HepG2 (cell line): ENCODE measurements at regions not wholly inside any gene's neighbourhood (a gene's known extent, or its start where the extent isn't known, plus 50 kb on each side); places are given as distances from the start of the nearest gene placed in this dataset.

Source experiments
- ATAC-seq: fragments of 200-7000 bp; cut with Tn5 transposase; 3 replicates; pipeline ENCODE4 v1.9.1; 2020; ENCODE audit warnings: mild to moderate bottlenecking, moderate library complexity
- BruUV-seq: library from RNA; stranded (reverse); fragments of 400-500 nt; replicated peaks from 2 replicates; lab custom pipeline; 2021; lab: Mats Ljungman, UMichigan
- CTCF ChIA-PET: fragments of 300-600 bp; formaldehyde crosslinking; extraction: SDS; loops from one replicate; lab custom pipeline; 2021; ENCODE audit warnings: low total read pairs, inconsistent platforms, low intra/inter-chr PET ratio; lab: Yijun Ruan, JAX
- POLR2A ChIA-PET: fragments of 350-600 bp; sonication (Branson Sonifier 250); formaldehyde crosslinking; loops from one replicate; lab custom pipeline; 2020; ENCODE audit warnings: antibody characterized with exemption, inconsistent platforms; lab: Yijun Ruan, JAX
- DNase-seq: peaks from one replicate; pipeline ENCODE4 v3.0.0-alpha.2; 2015; ENCODE audit warnings: low spot score
- FAIRE-seq: peaks from 3 replicates; lab custom pipeline; 2011; peaks lifted over from hg19 to GRCh38; lab: Jason Lieb, UNC
- H2AFZ ChIP-seq: one replicate; pipeline ENCODE4 v1.6.1; 2011; ENCODE audit warnings: low read length, inconsistent platforms
- H3K27ac ChIP-seq: fragments of 300-600 bp; 3 replicates; pipeline ENCODE4 v1.8.0; 2011; ENCODE audit warnings: mixed run types, mild to moderate bottlenecking, mixed read lengths, low read length, inconsistent platforms; ENCODE audit not compliant: insufficient read depth; ENCODE audit errors: extremely low read length
- H3K27me3 ChIP-seq, 2 experiments: fragments of 200-600 bp in 1 of 2; 2 replicates in 1 of 2; 3 replicates in 1 of 2; pipeline versions ENCODE4 v1.6.0 to v1.8.0; 2011; ENCODE audit warnings: low read length in 2 of 2, mild to moderate bottlenecking in 2 of 2, moderate library complexity in 2 of 2, inconsistent platforms in 1 of 2; ENCODE audit not compliant: insufficient read depth in 2 of 2, control insufficient read depth in 1 of 2
- H3K36me3 ChIP-seq, 2 experiments: fragments of 200-600 bp in 1 of 2; replicated peaks in 1 of 2; 2 replicates in 1 of 2; 3 replicates in 1 of 2; pipeline versions ENCODE4 v1.5.1 to v1.8.0; 2011; ENCODE audit warnings: low read length in 2 of 2, inconsistent platforms in 1 of 2; ENCODE audit not compliant: insufficient read depth in 2 of 2, control insufficient read depth in 1 of 2
- H3K4me1 ChIP-seq: 2 replicates; pipeline ENCODE4 v1.5.1; 2012; ENCODE audit warnings: low read length, inconsistent platforms; ENCODE audit not compliant: insufficient read depth
- H3K4me2 ChIP-seq: 2 replicates; pipeline ENCODE4 v1.6.0; 2011; ENCODE audit warnings: low read depth, low read length, inconsistent platforms
- H3K4me3 ChIP-seq, 3 experiments: fragments of 200-600 bp in 1 of 3; sonication (generic), shearing (Covaris generic) in 1 of 3; replicated peaks in 1 of 3; 2 replicates each; pipeline ENCODE4 v1.5.1; 2011 to 2016; ENCODE audit warnings: low read length in 3 of 3, inconsistent platforms in 2 of 3, low read depth in 2 of 3, mild to moderate bottlenecking in 2 of 3, control low read depth in 1 of 3, mixed read lengths in 1 of 3; ENCODE audit not compliant: insufficient read depth in 1 of 3
- H3K79me2 ChIP-seq: one replicate; pipeline ENCODE4 v1.6.1; 2011; ENCODE audit warnings: low read length, inconsistent platforms; ENCODE audit not compliant: insufficient read depth
- H3K9ac ChIP-seq: 2 replicates; pipeline ENCODE4 v1.6.0; 2011; ENCODE audit warnings: mild to moderate bottlenecking, low read depth, low read length, inconsistent platforms; ENCODE audit not compliant: insufficient read depth
- H3K9me3 ChIP-seq: 2 replicates; pipeline ENCODE4 v1.5.1; 2012; ENCODE audit warnings: mild to moderate bottlenecking, low read length
- H4K20me1 ChIP-seq: 2 replicates; pipeline ENCODE4 v1.6.0; 2011; ENCODE audit warnings: inconsistent platforms, mild to moderate bottlenecking, low read length, moderate library complexity; ENCODE audit not compliant: insufficient read depth
- BCL6 ChIP-seq: IDR thresholded peaks from 2 replicates; pipeline ENCODE4 v1.6.1; 2016; ENCODE audit warnings: missing genetic modification reagents, missing compliant biosample characterization
- CBFB ChIP-seq: sonication (generic); formaldehyde crosslinking; IDR thresholded peaks from 2 replicates; pipeline ENCODE4 v1.4.0; 2020; ENCODE audit warnings: missing genetic modification reagents
- JDP2 ChIP-seq: sonication (generic); formaldehyde crosslinking; IDR thresholded peaks from 2 replicates; pipeline ENCODE4 v1.8.1; 2022; ENCODE audit warnings: missing genetic modification reagents, borderline replicate concordance
- KAT8 ChIP-seq: IDR thresholded peaks from 2 replicates; pipeline ENCODE4 v1.6.1; 2016; ENCODE audit warnings: missing genetic modification reagents, missing compliant biosample characterization
- MBNL3 ChIP-seq: fragments of 250-450 bp; sonication (Bioruptor Pico); conservative IDR thresholded peaks from 2 replicates; pipeline ENCODE4 v1.8.0; 2022; ENCODE audit warnings: mild to moderate bottlenecking, inconsistent platforms
- NFYB ChIP-seq: sonication (generic); formaldehyde crosslinking; IDR thresholded peaks from 2 replicates; pipeline ENCODE4 v1.4.0; 2020; ENCODE audit warnings: missing genetic modification reagents
- RAD21 ChIP-seq: fragments of 450-650 bp; formaldehyde crosslinking; IDR thresholded peaks from 2 replicates; pipeline ENCODE4 v1.5.0; 2020; ENCODE audit warnings: mild to moderate bottlenecking
- SKI ChIP-seq: fragments of 450-650 bp; IDR thresholded peaks from one replicate; pipeline ENCODE4 v1.6.1; 2018; ENCODE audit warnings: mild to moderate bottlenecking; ENCODE audit not compliant: partially characterized antibody
- SP140L ChIP-seq: sonication (generic); formaldehyde crosslinking; IDR thresholded peaks from 2 replicates; pipeline ENCODE4 v1.4.0; 2020; ENCODE audit warnings: missing genetic modification reagents, borderline replicate concordance
- TFE3 ChIP-seq: IDR thresholded peaks from 2 replicates; pipeline ENCODE4 v1.6.1; 2016
- ZBTB8A ChIP-seq: sonication (generic); formaldehyde crosslinking; IDR thresholded peaks from 2 replicates; pipeline ENCODE4 v1.4.0; 2020; ENCODE audit warnings: mild to moderate bottlenecking, low read depth, missing genetic modification reagents, borderline replicate concordance
- ZMYM3 ChIP-seq: sonication (generic); formaldehyde crosslinking; IDR thresholded peaks from 2 replicates; pipeline ENCODE4 v1.5.1; 2020; ENCODE audit warnings: mild to moderate bottlenecking, missing genetic modification reagents
- ZNF558 ChIP-seq: sonication (generic); formaldehyde crosslinking; IDR thresholded peaks from 2 replicates; pipeline ENCODE4 v1.9.0; 2022; ENCODE audit warnings: mild to moderate bottlenecking, missing genetic modification reagents, borderline replicate concordance
- ZNF740 ChIP-seq: sonication (generic); formaldehyde crosslinking; IDR thresholded peaks from 2 replicates; pipeline ENCODE4 v1.4.0; 2020; ENCODE audit warnings: missing genetic modification reagents
- ZSCAN9 ChIP-seq: IDR thresholded peaks from 2 replicates; pipeline ENCODE4 v1.6.1; 2016; ENCODE audit warnings: borderline replicate concordance
- WGBS: methylation state at CpG from one replicate; pipeline ENCODE4 v1.1.6; 2017; ENCODE audit warnings: low lambda C conversion rate; 5-methylcytosine and 5-hydroxymethylcytosine counted together
- in situ Hi-C: cut with HindIII; loops from 2 replicates; pipeline ENCODE4 v1.10.0; 2017; ENCODE audit warnings: low pct_unique_long_range_greater_than_20kb; ENCODE audit not compliant: extremely low pct_ligation_motif_present
- intact Hi-C: fragments of 100-400 bp; cut with micrococcal nuclease; formaldehyde crosslinking; loops from one replicate; pipeline ENCODE4 v1.10.0; 2022; ENCODE audit not compliant: unreplicated experiment
- TF ChIP-seq, protein P1 (sequence below): sonication (generic); formaldehyde crosslinking; IDR thresholded peaks from 2 replicates; pipeline ENCODE4 v1.9.0; 2021; ENCODE audit warnings: mild to moderate bottlenecking, missing genetic modification reagents
- TF ChIP-seq, protein P2 (sequence below): sonication (generic); formaldehyde crosslinking; IDR thresholded peaks from 2 replicates; pipeline ENCODE4 v1.5.1; 2020; ENCODE audit warnings: missing genetic modification reagents, mild to moderate bottlenecking, borderline replicate concordance

DNA sequence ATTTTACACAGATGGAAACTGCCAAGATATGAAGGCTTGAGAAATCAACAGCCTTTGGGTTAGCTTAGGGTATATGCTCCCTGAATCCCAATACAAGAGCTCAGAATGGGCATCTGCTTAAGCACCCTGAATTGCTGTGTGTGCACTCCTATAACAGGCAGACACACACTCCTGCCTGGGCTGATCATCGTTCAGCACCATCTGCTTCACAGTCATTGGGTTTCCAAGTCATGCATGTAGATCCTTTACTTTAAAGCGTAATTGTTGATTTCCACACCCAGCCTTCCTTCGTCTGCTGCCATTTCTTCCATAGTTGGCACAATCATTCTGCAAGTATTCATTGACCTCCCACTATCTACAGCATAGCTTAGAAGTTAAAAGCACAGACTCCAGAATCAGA is 263.5 kb downstream of the CBLN4 start (continued):
- TF ChIP-seq, protein P1, sequence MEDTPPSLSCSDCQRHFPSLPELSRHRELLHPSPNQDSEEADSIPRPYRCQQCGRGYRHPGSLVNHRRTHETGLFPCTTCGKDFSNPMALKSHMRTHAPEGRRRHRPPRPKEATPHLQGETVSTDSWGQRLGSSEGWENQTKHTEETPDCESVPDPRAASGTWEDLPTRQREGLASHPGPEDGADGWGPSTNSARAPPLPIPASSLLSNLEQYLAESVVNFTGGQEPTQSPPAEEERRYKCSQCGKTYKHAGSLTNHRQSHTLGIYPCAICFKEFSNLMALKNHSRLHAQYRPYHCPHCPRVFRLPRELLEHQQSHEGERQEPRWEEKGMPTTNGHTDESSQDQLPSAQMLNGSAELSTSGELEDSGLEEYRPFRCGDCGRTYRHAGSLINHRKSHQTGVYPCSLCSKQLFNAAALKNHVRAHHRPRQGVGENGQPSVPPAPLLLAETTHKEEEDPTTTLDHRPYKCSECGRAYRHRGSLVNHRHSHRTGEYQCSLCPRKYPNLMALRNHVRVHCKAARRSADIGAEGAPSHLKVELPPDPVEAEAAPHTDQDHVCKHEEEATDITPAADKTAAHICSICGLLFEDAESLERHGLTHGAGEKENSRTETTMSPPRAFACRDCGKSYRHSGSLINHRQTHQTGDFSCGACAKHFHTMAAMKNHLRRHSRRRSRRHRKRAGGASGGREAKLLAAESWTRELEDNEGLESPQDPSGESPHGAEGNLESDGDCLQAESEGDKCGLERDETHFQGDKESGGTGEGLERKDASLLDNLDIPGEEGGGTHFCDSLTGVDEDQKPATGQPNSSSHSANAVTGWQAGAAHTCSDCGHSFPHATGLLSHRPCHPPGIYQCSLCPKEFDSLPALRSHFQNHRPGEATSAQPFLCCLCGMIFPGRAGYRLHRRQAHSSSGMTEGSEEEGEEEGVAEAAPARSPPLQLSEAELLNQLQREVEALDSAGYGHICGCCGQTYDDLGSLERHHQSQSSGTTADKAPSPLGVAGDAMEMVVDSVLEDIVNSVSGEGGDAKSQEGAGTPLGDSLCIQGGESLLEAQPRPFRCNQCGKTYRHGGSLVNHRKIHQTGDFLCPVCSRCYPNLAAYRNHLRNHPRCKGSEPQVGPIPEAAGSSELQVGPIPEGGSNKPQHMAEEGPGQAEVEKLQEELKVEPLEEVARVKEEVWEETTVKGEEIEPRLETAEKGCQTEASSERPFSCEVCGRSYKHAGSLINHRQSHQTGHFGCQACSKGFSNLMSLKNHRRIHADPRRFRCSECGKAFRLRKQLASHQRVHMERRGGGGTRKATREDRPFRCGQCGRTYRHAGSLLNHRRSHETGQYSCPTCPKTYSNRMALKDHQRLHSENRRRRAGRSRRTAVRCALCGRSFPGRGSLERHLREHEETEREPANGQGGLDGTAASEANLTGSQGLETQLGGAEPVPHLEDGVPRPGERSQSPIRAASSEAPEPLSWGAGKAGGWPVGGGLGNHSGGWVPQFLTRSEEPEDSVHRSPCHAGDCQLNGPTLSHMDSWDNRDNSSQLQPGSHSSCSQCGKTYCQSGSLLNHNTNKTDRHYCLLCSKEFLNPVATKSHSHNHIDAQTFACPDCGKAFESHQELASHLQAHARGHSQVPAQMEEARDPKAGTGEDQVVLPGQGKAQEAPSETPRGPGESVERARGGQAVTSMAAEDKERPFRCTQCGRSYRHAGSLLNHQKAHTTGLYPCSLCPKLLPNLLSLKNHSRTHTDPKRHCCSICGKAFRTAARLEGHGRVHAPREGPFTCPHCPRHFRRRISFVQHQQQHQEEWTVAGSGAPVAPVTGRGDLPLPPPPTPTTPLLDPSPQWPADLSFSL, result no peak
- no peak for TF ChIP-seq ZNF558 (CRISPR knock-in tag)
- no peak for TF ChIP-seq TFE3 (CRISPR knock-in tag)
- no peak for TF ChIP-seq NFYB (CRISPR knock-in tag)

GRCh38 chr20:55740076-55740475 is 265.2 kb downstream of the CBLN4 start:
- Histone ChIP-seq H3K27ac (no peak overlapping the region), H3K9ac (no peak overlapping the region), H4K20me1 (no peaks in the 10 kb centered on the region), H3K27me3 (no peaks in the 10 kb centered on the region), H3K79me2 (no peaks in the 10 kb centered on the region), H3K4me2 (no peak overlapping the region), H2AFZ (no peak overlapping the region), H3K9me3 (peaks cover 100% of the 10 kb centered on the region), H3K36me3 (no peaks in the 10 kb centered on the region), H3K4me3 (no peak overlapping the region), H3K4me1 (no peaks in the 10 kb centered on the region)
- ATAC-seq (no peak), FAIRE-seq (no peak)
- in situ Hi-C loops (no loop called here), intact Hi-C loops (no loop called here)
- POLR2A ChIA-PET, result no interaction called here
- TF ChIP-seq CBFB (no peak), MBNL3 (CRISPR knock-in tag) (no peak), ZMYM3 (no peak), ZNF740 (no peak), KAT8 (CRISPR knock-in tag) (no peak), ZSCAN9 (no peak), SKI (no peak), RAD21 (CRISPR knock-in tag) (no peak), ZBTB8A (no peak), BCL6 (CRISPR knock-in tag) (no peak), JDP2 (CRISPR knock-in tag) (no peak), SP140L (CRISPR knock-in tag) (no peak)
- TF ChIP-seq, protein P2, sequence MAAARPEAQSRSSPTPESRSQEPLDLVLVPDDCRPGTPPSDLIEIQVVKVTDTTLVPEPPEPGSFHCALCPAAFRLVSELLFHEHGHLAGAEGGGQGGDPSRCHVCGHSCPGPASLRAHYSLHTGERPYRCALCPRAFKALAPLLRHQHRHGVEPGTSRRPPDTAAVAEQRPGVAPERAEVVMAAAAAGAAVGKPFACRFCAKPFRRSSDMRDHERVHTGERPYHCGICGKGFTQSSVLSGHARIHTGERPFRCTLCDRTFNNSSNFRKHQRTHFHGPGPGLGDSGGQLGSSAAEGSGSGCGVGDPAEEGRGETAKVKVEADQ, result no peak
- TF ChIP-seq, all 625 proteins: peak for 0
- WGBS, result 71% methylated on average over 8 of the region's 8 CpGs
- CTCF ChIA-PET, result no interaction called here
- DNase-seq, result no peak
- BruUV-seq, result no TSS peak
